DMS79 (cell line): ENCODE measurements at regions not wholly inside any gene's neighbourhood (a gene's known extent, or its start where the extent isn't known, plus 50 kb on each side); places are given as distances from the start of the nearest gene placed in this dataset.

Source experiments
- DNase-seq: peaks from one replicate; lab custom pipeline; 2025; lab: John Stamatoyannopoulos, UW

DNA sequence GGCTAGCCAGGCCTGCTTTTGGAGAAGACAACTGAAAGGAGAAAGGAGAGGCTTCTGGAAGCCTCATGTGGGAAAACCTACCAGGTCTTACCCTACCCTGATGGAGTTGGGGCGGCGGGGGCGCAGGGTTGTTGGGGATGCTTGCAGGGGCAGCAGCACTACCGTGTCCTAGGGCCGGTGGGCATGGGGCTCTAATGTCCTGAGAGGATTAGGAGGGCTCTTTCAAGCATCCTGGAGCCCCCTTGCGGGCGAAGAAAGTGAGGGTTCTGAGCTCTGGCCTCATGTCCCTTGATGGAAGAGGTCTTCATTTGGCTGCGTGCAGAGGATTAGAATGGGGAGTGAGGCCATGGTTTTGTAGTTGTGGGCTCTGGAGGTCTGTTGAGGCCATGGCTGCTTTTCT lies 86.9 kb upstream of the PITX1 start:
- DNase-seq = no peak

DNA sequence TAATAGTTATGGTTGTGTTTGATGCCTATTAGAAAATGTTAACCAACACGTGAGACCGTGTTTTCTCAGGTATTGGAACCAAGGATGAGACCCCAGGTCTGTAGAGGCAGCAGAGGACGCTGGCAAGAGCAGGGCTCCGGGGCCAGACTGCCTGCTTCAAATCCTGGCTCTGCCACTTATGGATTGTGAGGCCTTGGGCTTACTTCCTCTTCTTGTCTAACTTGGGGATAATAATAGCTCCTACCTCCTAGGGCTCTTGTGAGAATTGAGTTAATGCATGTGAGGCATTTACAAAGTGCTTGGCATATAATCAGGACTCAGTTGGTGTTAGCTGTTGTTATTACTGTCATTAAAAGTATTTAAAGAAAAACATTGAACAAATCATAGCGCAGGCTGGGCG lies 85.5 kb upstream of the PITX1 start:
- no peak for DNase-seq

DNA sequence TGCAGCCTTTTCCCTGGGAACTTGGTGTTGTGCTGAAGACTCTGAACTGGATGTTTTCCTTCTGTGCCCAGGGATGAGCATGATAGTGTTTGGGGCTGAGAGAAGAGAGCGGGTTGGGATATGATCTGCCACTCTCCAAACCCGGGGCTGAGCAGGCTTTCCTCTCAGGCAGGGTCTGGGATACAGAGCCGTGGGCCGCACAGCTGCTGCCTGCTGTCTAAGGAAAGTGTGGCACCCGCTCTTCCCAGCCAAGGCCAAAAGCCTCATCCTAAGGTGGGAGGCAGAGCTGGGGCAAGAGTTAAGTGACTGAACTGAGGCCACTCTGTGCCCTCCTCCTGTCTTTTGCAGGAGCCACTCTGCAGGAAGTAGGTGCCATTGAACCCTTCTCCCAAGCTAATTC lies 83.6 kb upstream of the PITX1 start:
- DNase-seq = no peak

- DNase-seq = no peak
Measured at GRCh38 chr5:135116160-135116561, 82.1 kb upstream of the PITX1 start.

DNA sequence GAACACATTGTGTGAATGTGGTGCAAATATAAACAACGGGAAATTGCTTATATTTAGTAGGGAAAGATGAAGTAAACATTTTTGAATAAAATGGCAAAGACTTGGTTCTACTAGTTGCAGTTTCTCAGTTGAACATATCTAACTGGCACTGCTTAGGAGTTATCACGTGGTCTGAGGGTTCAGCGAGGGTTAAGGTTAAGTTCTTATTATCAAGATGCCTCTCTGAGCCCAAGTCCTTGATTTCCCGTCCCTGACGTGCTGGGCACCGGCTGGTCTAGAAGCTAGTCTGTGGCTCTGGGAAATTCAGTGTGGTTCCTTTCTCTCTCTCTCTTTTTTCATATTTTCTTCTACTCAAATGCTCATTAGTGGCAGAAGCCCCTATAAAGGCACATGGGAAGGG lies 81.6 kb upstream of the PITX1 start:
- no peak for DNase-seq

GRCh38 chr5:135114759-135115158 lies 80.7 kb upstream of the PITX1 start:
- DNase-seq = no peak

DNA sequence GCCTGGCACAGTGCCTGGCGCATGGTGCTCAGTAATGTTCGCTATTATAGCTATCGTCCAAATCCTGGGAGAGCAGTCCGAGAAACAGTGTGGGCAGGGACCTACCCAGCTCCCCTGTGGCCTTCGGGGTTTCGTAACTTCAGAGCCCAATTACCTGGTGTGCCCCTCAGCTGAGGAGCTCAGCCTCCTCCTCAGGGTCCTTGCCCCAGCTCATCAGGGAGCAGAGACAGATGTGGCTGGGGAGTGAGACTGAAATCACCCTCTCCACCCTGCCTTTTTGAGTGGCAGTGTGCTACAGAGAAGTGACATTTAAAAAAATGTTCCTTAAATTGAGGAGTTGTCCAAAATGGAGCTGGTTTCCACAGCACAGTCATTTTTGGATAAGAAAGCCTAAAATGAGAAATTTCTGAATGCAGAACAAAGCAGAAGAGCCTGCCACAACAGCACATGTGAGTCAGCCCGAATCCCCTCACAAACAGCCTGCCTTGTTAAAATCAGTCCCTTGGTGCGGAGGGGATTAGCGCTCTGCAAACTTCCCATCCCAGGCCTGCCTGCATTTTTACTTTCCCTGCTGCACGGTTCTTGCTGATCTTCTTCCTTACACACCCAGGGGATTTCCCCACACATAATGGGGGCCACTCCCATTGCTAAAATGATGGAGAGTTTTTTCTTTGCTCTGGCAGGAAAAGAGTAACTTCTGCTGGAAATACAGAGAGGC lies 78.1 kb upstream of the PITX1 start:
- DNase-seq = no peak

GRCh38 chr5:135110785-135111596 lies 77.0 kb upstream of the PITX1 start:
- DNase-seq = no peak

DNA sequence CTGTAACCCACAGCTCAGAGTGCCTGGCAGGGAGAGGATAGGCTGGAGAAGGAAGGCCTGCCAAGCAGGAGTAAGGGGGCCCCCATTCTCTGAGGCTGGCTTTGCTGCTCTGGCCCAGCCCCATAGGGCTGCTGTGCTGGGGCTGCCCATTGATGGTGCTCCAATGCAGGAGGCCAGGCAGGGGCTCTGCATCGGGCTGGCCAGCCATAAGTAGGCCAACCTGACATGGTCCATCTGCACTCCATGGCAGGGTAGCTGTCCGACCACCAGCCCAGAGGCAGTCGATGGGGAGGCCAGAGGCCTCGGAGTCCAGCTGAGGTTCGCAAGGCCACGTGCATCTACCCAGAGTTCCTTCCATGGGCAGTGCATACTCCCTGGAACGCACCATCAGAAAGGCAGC lies 75.0 kb upstream of the PITX1 start:
- no peak for DNase-seq

GRCh38 chr5:135108569-135108968 lies 74.5 kb upstream of the PITX1 start:
- no peak for DNase-seq

DNA sequence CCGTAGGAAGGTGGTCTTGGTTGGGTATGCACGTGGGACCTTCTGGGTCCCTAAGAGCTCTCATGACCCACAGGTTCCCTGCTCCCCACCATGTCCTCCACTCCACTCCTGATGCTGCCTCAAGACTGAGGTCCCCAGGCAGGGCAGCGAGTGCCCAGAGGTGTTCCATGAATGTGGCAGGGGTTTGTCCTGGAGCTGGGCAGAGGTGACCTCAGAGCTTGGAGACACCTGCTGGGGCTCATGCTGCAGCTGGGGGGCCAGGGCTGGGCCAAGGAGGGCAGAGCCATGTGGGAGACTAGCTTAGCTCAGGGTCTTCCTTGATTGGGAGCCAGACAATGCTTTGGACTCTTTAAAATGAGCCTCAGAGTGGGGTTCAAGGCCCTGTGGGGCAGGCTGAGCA lies 74.0 kb upstream of the PITX1 start:
- DNase-seq = no peak

- no peak for DNase-seq
Measured at GRCh38 chr5:135106610-135107471, 72.8 kb upstream of the PITX1 start.

DNA sequence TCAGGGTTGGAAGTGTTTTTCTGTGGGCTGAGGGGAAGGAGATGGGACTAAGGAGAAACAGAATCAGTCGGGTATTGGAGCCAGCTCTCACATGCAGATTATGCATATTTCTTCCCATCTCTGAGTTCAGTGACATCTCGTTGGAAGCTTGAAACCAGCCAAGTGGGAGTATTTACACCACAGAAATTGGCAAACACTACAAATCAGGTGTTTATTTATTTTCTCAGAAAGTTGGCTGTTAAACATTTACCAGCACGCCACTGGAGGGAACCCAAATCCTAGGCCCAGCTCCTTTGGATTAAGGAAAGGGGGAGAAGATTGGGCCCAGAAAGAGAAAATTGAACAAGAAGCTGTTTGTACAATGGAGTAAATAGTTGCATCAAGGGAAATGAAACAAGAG lies 72.1 kb upstream of the PITX1 start:
- no peak for DNase-seq

DNA sequence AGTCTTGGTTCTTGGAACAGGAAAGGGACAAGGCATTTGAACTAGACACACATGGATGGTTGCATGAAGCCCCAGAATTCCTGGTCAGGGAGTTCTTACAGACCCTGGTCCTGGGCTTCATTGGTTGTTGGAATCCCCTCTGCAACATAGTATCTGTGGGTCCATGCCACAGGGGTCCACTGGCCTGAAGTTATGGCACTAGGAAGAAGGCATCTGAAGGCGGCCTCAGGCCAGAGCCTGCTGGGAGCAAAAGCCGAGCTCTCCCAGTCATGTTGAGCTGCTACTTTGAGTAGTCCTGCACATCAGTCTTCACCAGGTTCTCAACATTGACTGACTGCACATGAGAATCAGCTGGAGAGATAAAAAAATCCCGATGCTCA lies 71.1 kb upstream of the PITX1 start:
- DNase-seq = no peak

- no peak for DNase-seq
Measured at GRCh38 chr5:135103575-135103853, 69.5 kb upstream of the PITX1 start.

DNA sequence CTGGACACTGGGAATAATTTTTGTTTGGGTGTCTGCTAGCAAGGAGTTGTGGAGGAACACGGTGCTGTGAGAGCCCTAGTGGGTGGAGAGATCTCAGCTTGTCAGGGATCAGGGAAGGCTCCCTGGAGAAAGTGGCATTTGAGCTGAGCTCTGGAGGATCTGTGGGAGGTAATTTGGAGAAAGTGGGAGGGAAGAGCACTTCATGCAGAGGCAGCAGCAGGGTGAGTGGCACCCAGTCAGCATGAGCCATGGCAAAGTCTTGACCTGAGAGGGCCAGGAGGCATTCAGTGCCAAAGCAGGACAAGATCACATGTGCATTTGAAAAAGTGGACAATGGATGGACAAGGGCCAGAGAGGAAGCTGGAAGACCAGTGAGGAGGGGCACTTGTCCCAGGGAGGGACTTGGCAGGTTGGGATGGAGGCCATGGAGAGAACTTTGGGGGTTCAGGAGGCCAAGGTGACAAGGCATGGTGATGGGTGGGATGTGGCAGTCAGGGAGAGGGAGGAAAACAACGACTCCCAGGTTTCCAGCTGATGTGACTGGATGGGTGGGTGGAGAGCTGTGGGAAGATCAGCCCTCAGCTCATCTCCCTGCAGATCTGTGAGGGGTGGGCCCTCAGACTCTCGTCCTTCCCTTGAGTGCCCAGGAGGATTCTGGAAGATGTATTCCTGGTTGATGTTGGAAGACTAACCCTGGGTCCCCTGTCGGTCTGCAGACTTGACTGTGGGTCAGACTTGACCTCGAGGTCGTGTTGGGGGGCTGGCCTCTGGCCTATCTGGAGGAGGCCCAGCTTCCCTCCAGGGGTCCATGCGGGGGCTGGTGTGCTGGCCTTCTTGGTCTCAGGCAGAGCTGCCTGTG lies 68.9 kb upstream of the PITX1 start:
- DNase-seq = no peak

- no peak for DNase-seq
Measured at GRCh38 chr5:135100431-135100830, 66.4 kb upstream of the PITX1 start.

GRCh38 chr5:135100011-135100410 lies 66.0 kb upstream of the PITX1 start:
- no peak for DNase-seq

GRCh38 chr5:135097390-135097789 lies 63.4 kb upstream of the PITX1 start:
- DNase-seq = no peak

- no peak for DNase-seq
Measured at GRCh38 chr5:135095871-135096270, 61.8 kb upstream of the PITX1 start.

- DNase-seq = no peak
Measured at GRCh38 chr5:135095052-135095715, 61.2 kb upstream of the PITX1 start.
